ENCODE measurements at regions not wholly inside any gene's neighbourhood (a gene's known extent, or its start where the extent isn't known, plus 50 kb on each side); places are given as distances from the start of the nearest gene placed in this dataset.
"Not testable (repeated sequence)": the region's sequence is repeated elsewhere in the genome, so short reads cannot be mapped to it uniquely, and the experiment has no call there.

GRCh38 chr11:82194521-82194920 lies 539.1 kb downstream of the FAM181B start:
- WGBS, 2 donors, result 43 to 50% methylated on average over 7 of the region's 7 CpGs
- intact Hi-C loops (cut with DNase I), result no loop called here
- H3K36me3 ChIP-seq, result no peaks in the 10 kb centered on the region
- no peaks in the 10 kb centered on the region for H3K4me1 ChIP-seq
- H3K4me3 ChIP-seq, result no peak overlapping the region
- no peak overlapping the region for H3K27ac ChIP-seq
- TF ChIP-seq POLR2A (IDR thresholded peaks at IDR 0.05), result no peak
- no peak for TF ChIP-seq CTCF (IDR thresholded peaks at IDR 0.05)
- no peaks in the 10 kb centered on the region for H3K9me3 ChIP-seq
- DNase-seq, result no peak
- no peaks in the 10 kb centered on the region for H3K27me3 ChIP-seq

GRCh38 chr11:82191695-82192094 lies 542.0 kb downstream of the FAM181B start:
- intact Hi-C loops (cut with DNase I), result no loop called here
- Histone ChIP-seq H3K4me3 (no peak overlapping the region), H3K27ac (no peak overlapping the region), H3K4me1 (no peaks in the 10 kb centered on the region), H3K27me3 (no peaks in the 10 kb centered on the region), H3K36me3 (no peaks in the 10 kb centered on the region), H3K9me3 (no peaks in the 10 kb centered on the region)
- TF ChIP-seq CTCF (IDR thresholded peaks at IDR 0.05) (no peak), POLR2A (IDR thresholded peaks at IDR 0.05) (no peak)
- 79 to 100% methylated on average over 1 to 3 of the region's 3 CpGs for WGBS, 2 donors
- DNase-seq, result no peak

GRCh38 chr11:82185925-82186324 lies 547.7 kb downstream of the FAM181B start:
- DNase-seq, result no peak
- no peaks in the 10 kb centered on the region for H3K27me3 ChIP-seq
- 57 to 78% methylated on average over 3 of the region's 3 CpGs for WGBS, 2 donors
- no peaks in the 10 kb centered on the region for H3K36me3 ChIP-seq
- TF ChIP-seq POLR2A (IDR thresholded peaks at IDR 0.05) (no peak), CTCF (IDR thresholded peaks at IDR 0.05) (no peak)
- no peak overlapping the region for H3K27ac ChIP-seq
- no peaks in the 10 kb centered on the region for H3K9me3 ChIP-seq
- H3K4me3 ChIP-seq, result no peak overlapping the region
- no peaks in the 10 kb centered on the region for H3K4me1 ChIP-seq
- intact Hi-C loops (cut with DNase I), result no loop called here

- DNase-seq, result no peak
- TF ChIP-seq POLR2A (IDR thresholded peaks at IDR 0.05) (no peak), CTCF (IDR thresholded peaks at IDR 0.05) (no peak)
Measured at GRCh38 chr11:82184966-82185365, 548.7 kb downstream of the FAM181B start.

GRCh38 chr11:82183346-82183745 lies 550.3 kb downstream of the FAM181B start:
- 39 to 57% methylated on average over 2 of the region's 2 CpGs for WGBS, 2 donors

More at GRCh38 chr11:82184966-82185365, 548.7 kb downstream of the FAM181B start:
- no peak overlapping the region for H3K4me3 ChIP-seq
- H3K4me1 ChIP-seq, result no peaks in the 10 kb centered on the region
- H3K27me3 ChIP-seq, result no peaks in the 10 kb centered on the region
- H3K36me3 ChIP-seq, result no peaks in the 10 kb centered on the region
- H3K9me3 ChIP-seq, result no peaks in the 10 kb centered on the region
- intact Hi-C loops (cut with DNase I), result no loop called here
- no peak overlapping the region for H3K27ac ChIP-seq
- WGBS, 2 donors, result 63 to 65% methylated on average over 3 of the region's 3 CpGs

GRCh38 chr11:82182697-82183096 lies 551.0 kb downstream of the FAM181B start:
- 84 to 95% methylated on average over 1 to 2 of the region's 2 CpGs for WGBS, 2 donors
- H3K4me1 ChIP-seq; intact Hi-C loops (cut with DNase I); DNase-seq; H3K27me3 ChIP-seq; H3K36me3 ChIP-seq; H3K9me3 ChIP-seq; H3K27ac ChIP-seq; H3K4me3 ChIP-seq: not testable (repeated sequence)

More at GRCh38 chr11:82183346-82183745, 550.3 kb downstream of the FAM181B start:
- H3K9me3 ChIP-seq, result no peaks in the 10 kb centered on the region
- no peak for DNase-seq
- intact Hi-C loops (cut with DNase I), result no loop called here
- TF ChIP-seq POLR2A (IDR thresholded peaks at IDR 0.05) (no peak), CTCF (IDR thresholded peaks at IDR 0.05) (no peak)
- H3K36me3 ChIP-seq, result no peaks in the 10 kb centered on the region
- no peaks in the 10 kb centered on the region for H3K4me1 ChIP-seq
- H3K27me3 ChIP-seq, result no peaks in the 10 kb centered on the region
- no peak overlapping the region for H3K27ac ChIP-seq
- H3K4me3 ChIP-seq, result no peak overlapping the region

- H3K36me3 ChIP-seq; DNase-seq; H3K27me3 ChIP-seq; H3K4me1 ChIP-seq; H3K4me3 ChIP-seq; H3K27ac ChIP-seq; H3K9me3 ChIP-seq; intact Hi-C loops (cut with DNase I): not testable (repeated sequence)
- no CpG with 5 or more reads among the region's 25 CpGs for WGBS, 2 donors
Measured at GRCh38 chr11:82181796-82182195, 551.9 kb downstream of the FAM181B start.
